ENCODE measurements at regions not wholly inside any gene's neighbourhood (a gene's known extent, or its start where the extent isn't known, plus 50 kb on each side); places are given as distances from the start of the nearest gene placed in this dataset.
A peak's percentile ranks its signal among the peaks of the same experiment; 100 is the strongest.
"Not testable (repeated sequence)": the region's sequence is repeated elsewhere in the genome, so short reads cannot be mapped to it uniquely, and the experiment has no call there.

DNA sequence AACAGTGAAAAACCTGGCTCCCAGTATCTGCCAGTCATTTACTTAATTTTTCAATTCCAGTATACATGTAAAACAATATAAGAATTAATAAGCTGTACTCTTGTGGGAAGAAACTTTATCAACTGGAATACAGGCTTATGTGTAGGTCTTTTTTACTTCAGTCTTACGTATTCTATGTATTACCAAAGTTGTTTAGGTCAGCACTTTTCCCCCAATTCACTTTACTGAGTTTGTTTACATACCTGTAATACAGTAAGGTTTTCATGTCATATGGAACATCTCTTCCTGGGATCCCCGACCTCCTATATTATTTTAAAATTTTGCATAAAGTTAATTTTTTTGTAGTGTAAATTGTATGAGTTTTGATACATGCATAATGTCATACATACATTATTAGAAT is 181.8 kb upstream of the OLFM3 start:
- no peak for DNase-seq (ENCODE audit: low read depth, low spot score)

DNA sequence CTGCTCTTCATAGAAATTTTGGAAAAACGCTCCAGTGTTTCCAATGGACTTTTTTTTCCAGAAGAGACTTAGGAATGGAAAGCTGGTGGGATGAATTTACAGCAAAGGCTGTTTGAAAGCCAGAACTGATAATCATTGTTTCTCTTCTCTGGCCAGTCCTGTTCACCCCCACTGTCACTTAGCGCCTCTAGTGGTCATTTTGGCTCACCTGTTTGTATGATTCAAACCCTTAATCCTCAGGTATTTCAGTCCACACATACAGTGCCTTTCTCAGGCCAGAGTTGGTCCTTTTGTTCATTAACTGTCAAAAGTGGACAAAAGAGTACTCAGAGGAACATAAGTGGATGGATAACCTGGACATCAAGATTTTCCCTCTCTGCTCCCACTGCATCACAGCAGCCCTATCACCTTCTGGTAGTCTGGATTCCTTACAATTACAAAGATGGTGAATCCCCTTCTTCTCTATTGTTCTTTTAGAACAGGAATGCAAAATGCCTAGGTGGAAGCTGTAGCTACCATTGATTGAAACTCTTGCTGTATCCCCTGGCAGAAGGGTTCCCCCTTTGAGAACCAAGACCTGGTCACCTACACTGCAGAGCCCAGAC is 177.6 kb upstream of the OLFM3 start:
- DNase-seq (ENCODE audit: low read depth, low spot score) = peak; percentile 34

DNA sequence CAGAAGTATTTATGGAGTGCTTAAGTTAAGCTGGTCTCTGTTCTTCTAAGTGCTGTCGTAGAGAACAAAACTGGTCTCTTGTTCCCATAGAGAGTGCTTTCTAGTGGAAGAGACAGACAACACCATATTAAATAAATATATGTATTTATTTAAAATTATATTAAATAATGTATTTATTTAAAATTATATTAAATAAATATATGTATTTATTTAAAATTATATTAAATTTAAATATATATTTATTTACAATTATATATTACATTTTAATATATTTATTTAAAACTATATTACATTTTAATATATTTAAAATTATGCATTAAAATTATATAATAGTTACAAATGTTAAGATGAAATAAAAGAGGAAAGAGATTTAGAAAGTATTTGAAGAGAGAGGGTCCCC is 175.5 kb upstream of the OLFM3 start:
- no peak for DNase-seq (ENCODE audit: low read depth, low spot score)

DNA sequence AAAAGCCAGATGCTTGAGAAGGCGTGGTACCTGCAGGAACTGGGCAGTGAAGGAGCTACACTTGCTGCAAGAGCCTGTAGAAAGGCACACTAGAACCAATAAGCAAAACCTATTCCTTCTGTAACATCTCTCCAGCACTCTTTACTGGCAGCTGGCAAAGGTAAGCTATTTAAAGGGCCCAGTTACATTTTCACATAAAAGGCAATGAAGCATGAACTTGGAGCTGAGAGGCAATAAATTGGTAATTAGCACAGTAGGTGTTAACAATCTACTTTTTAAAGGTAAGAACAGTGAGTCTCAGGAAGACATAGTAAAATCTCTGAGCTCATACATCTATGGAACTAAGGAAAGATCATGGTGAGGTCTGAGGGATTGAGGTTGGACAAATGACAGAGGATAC is 167.1 kb upstream of the OLFM3 start:
- DNase-seq (ENCODE audit: low read depth, low spot score) = no peak

GRCh38 chr1:102151242-102151641 is 154.5 kb upstream of the OLFM3 start:
- DNase-seq (ENCODE audit: low read depth, low spot score) = no peak

DNA sequence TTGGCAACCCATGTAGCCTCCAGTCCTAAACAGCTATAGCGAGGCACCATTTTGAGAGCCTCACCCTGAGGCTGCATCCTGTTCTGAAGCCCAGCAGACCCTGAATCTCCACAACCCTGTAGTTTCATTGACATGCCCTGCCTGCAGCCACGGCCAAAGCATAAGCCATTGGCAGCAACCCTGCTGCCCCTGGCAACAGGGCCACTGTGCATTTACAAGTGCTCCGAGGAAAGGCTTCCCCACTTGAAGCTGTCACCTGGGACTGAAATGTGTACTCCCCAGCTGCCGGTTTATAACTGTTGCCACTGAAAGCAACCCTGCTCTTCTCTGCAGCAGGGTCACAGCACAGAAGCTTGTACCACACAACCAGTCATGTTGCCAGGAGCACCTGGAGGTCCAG is 124.2 kb upstream of the OLFM3 start:
- DNase-seq (ENCODE audit: low read depth, low spot score) = peak; percentile 10

DNA sequence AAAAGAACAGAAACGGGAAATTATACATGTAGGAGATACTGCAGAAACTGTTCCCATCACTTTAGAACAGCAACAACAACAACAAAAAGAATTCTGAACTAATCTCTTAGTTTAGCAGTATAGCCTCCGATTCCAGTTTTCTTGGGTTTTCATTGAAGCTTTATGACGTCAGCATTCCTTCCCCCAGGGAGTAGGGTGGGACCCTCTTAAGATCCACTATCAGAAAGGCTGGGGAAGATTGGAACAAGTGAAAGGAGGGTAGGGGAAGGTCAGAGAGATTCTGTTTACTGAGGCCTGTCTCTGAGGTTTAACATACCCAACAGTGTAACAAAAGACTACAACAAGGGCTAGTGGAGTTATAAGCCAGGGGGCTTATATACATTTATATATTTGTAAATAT is 121.4 kb upstream of the OLFM3 start:
- DNase-seq (ENCODE audit: low read depth, low spot score) = peak; percentile 36

DNA sequence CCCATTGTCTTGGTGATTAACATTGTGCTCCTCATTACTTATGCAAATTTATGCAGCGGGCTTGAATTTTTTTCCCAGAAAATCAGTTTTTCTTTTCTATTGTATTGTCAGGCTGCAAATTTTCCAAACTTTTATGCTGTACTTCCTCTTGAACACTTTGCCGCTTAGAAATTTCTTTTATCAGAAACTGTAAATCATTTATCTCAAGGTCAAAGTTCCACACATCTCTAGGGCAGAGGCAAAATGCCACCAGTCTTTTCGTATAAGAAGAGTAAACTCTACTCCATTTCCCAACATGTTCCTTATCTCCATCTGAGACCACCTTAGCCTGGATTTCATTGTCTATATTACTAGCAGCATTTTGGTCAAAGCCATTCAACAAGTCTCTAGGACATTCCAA is 113.9 kb upstream of the OLFM3 start:
- DNase-seq (ENCODE audit: low read depth, low spot score) = no peak

DNA sequence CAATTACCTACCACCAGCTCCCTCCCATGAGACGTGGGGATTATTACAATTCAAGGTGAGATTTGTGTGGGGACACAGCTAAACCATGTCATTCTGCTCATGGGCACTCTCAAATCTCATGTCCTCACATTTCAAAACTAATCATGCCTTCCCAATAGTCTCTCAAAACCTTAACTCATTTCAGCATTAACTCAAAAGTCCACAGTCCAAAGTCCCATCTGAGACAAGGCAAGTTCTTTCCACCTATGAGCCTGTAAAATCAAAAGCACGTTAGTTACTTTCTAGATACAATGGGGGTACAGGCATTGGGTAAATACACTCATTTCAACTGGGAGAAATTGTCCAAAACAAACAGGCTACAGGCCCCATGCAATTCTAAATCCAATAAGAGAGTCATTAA is 112.8 kb upstream of the OLFM3 start:
- DNase-seq (ENCODE audit: low read depth, low spot score) = not testable (repeated sequence)

DNA sequence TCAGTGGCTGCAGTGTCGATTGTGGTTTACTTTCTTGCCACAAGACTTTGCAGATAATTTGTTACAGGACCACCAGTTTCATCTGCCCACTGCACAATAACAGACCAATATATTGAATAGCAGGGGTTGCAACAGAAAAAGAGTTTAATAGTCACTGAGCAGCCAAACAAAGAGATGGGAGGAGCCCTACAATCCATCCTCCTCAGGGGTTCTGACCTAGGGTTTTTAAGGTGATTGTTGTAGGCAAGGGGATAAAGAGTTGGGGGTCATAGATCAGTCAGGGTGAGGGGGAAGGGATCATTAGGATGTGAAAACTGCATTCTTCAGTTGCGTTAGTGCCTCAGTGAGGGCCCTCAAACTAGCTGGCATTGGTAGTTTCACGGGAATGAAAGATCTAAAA is 110.7 kb upstream of the OLFM3 start:
- peak; percentile 9 for DNase-seq (ENCODE audit: low read depth, low spot score)

DNA sequence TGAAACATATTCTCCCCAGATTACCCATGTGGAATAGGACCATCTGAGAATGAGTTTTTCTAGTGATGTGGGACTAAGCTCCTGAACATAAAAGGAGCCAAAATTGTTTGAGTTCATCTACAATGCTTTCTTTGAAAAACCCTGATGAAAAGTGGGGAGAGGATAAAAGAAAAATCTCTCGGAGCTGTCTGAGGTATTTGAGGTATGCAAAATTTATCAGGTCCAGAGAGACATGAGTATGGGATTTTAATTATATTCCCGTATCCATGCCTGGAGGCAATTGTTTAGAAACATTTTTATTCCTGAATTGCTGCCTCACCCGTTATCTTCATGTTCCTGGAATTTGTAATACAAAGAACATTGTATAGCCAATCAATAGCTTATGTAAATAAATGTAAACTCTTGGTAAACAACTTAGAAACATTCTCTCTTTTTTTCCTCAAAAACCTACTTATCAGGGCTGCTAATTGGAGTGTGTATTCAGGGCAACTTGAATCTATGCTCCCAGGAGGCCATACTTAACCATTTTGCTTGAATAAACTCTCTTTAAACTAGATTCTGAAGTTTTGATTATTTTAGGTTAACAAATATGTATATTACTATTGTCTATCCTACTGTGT is 109.3 kb upstream of the OLFM3 start:
- DNase-seq (ENCODE audit: low read depth, low spot score) = no peak

DNA sequence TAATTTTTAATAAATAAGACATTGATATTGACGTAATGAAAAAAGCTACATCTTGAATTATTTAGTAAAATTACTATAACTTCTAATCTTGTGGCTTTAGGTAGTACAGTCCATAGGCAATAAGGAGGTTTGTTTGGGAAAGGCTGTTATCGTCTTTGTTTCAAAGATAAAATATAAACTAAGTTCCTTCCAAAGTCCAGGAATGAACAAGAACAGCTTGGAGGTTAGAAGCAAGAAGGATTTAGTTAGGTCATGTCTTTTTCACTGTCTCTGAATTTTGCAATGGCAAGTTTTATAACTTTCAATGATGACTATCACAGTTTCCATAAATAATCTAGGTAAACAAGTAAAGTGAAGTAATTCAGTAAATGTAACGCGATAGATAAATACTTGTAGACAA is 106.9 kb upstream of the OLFM3 start:
- DNase-seq (ENCODE audit: low read depth, low spot score) = no peak

DNA sequence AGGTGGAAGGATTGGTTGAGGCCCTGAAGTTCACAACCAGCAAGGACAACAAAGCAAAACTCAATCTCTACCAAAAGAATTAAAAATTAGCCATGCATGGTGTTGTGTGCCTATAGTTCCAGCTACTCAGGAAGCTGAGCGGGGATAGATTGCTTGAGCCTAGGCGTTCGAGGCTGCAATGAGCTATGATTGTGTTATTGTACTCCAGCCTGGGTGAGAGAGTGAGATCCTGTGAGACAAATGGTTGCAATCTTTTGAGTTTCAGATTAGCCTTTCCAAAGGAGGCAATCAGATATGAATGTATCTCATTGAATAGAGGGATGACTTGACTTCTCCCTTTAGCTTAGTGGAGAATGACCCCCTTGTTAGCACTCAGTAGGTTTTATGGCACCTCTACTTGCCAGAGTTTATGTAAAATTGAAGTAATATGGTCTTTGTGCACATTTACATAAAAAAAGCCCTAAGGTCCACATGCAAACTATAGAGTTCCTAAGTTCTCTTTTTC is 105.6 kb upstream of the OLFM3 start:
- no peak for DNase-seq (ENCODE audit: low read depth, low spot score)

DNA sequence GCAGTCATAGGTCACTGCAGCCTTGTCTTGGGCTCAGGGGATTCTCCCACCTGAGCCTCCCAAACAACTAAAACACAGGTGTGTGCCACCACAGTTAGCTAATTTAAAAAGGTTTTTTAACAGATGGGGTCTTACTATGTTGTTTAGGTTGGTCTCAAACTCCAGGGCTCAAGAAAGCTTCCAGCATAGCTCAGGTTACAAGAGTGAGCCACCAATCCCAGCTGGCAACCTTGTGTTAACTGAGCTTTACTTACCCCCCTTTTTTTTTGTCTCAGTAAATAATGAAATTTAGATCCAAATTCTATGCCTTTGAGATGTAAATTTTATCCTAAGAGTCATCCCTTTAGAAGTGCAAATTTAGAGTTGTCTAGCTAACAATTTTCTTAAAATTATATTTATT is 103.9 kb upstream of the OLFM3 start:
- DNase-seq (ENCODE audit: low read depth, low spot score) = no peak

GRCh38 chr1:102099916-102100315 is 103.2 kb upstream of the OLFM3 start:
- no peak for DNase-seq (ENCODE audit: low read depth, low spot score)

DNA sequence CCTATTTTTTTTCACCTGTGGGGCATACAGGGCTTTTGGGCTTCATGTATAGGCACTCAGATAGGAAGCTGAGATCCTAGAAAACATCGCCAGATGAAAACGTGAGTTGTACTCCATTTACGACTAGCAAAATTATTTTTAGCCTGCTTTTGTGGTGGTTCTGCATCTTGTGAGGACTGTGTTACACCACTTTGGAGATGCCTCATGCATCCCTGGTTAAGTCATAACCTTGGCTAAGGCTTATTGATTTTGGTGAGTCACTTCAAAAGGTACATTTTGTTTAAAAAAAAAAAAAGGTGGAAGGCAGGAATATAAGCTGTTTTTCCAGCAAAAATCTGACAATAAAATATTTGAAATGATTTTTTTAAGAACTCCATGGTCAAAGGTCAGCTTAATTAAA is 101.8 kb upstream of the OLFM3 start:
- no peak for DNase-seq (ENCODE audit: low read depth, low spot score)

DNA sequence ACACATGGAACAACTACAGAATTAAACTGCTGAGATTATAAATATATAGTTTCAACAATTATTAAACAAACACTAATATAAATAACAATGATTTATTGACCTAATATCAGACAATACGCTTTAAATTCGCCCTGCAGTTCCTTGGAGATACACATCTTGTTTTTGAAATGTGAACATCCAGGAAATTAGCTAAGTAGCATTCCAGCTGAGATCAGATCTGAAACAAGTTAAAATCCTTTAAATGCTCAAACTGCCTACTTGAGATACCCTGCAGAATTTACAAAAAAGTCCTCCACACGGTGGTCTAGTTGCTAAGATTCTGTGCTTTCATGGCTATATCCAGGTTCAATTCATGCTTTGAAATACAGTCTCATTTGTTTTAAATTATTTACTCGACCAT is 101.4 kb upstream of the OLFM3 start:
- DNase-seq (ENCODE audit: low read depth, low spot score) = no peak

DNA sequence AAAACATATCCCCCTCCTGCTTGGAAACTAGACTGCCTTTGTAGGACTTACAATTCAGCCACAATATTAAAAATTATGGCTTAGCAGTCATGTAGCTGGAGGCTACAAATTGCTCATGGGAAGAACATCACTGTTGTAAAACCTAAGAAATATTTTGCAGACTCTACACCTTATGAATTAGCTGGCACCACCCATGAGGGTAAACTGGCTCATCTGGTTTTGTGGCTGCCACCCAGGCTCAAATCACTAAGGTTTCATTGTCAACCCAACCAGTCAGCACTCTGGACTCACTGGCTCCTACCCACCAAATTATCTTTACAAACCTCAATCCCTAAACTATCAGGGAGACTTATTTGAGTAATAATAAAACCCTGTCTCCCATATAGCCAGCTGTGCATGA is 100.7 kb upstream of the OLFM3 start:
- DNase-seq (ENCODE audit: low read depth, low spot score) = no peak

GRCh38 chr1:102096162-102096561 is 99.4 kb upstream of the OLFM3 start:
- no peak for DNase-seq (ENCODE audit: low read depth, low spot score)

GRCh38 chr1:102089791-102090190 is 93.1 kb upstream of the OLFM3 start:
- DNase-seq (ENCODE audit: low read depth, low spot score) = no peak

GRCh38 chr1:102085896-102086295 is 89.2 kb upstream of the OLFM3 start:
- no peak for DNase-seq (ENCODE audit: low read depth, low spot score)

- no peak for DNase-seq (ENCODE audit: low read depth, low spot score)
Observed at GRCh38 chr1:102084771-102085535, 88.2 kb upstream of the OLFM3 start.

- DNase-seq (ENCODE audit: low read depth, low spot score) = no peak
Observed at GRCh38 chr1:102083192-102083591, 86.5 kb upstream of the OLFM3 start.

All from ELF-1 (cell line).